ENCODE measurements at regions not wholly inside any gene's neighbourhood (a gene's known extent, or its start where the extent isn't known, plus 50 kb on each side); places are given as distances from the start of the nearest gene placed in this dataset.
"Not testable (repeated sequence)": the region's sequence is repeated elsewhere in the genome, so short reads cannot be mapped to it uniquely, and the experiment has no call there.

DNA sequence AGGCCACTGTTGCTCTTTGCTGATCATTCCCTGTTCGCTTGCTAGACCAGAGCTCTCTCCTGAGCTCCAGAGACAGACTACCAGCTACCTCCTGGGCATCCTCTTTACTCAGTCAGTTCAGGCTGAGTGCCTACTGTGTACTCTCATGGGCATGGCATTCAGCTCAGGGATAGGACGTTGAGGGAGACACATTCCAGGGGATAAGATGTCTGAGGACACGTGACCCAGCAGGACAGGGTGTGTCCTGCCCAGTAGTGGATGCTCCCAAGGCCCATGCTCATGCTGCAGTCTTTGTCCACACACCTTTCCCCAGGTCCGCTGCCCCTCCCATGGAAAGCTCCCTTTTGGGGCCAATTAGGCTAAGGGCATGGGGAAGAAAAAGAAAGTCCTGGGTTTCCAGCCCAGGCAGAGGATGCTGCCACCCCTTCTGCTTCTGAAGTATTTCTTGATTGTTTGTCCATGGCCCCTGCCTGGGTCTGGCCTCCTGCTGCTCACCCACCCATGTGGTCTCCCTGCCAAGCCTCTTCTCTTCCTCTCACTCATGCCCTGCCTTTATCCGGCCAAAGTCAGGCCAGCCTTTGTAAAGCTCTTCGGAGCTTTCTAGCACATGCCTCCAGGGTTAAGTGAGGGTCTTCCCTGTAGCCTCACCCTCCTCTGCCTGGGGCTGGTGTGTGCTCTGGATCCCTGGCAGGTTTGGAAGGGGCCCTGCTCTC lies 60.5 kb upstream of the PITX1 start:
- DNase-seq (ENCODE audit: low read depth in 2 of 2): no peak

- DNase-seq (ENCODE audit: low read depth in 2 of 2): not testable (repeated sequence)
Observed at GRCh38 chr5:135093483-135093882, 59.5 kb upstream of the PITX1 start.

GRCh38 chr5:135092476-135092875 lies 58.4 kb upstream of the PITX1 start:
- no peak for DNase-seq (ENCODE audit: low read depth in 2 of 2)

DNA sequence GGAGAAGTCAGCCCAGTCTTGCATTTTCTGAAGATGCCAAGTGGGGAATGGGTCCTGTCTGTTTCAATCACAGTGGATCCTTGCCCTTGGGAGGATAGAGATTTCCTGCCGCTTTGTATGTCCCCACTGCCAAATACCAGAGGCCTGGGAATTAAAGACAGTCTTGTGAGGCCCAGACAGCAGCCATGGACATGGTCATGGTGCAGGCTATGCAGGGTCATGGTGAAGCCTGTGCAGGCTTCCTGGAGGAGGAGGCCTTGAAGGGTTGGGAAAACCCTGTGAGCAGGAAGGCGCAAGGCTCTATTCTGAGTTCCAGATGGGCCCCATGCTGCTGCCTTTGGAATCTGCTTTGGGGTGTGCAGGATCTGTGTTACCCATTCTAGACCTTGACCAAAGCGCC lies 57.3 kb upstream of the PITX1 start:
- no peak for DNase-seq (ENCODE audit: low read depth in 2 of 2)

- DNase-seq (ENCODE audit: low read depth in 2 of 2): no peak
Observed at GRCh38 chr5:135089912-135090311, 55.9 kb upstream of the PITX1 start.

DNA sequence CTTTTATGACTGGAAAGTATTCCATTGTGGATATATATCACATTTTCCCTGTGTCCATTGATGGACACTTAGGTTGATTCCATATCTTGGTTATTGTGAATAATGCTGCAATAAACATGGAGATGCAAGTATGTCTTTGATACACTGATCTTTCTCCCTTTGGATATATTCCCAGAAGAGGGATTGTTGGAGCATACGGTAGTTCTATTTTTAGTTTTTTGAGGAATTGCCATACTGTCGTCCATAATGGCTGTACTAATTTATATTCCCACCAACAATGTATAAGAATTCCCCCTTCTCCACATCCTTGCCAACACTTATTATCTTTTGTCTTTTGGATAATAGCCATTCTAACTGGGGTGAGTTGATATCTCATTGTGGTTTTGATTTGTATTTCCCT lies 54.9 kb upstream of the PITX1 start:
- no peak for DNase-seq (ENCODE audit: low read depth in 2 of 2)

GRCh38 chr5:135087950-135088349 lies 53.9 kb upstream of the PITX1 start:
- DNase-seq (ENCODE audit: low read depth in 2 of 2): no peak

- no peak for DNase-seq (ENCODE audit: low read depth in 2 of 2)
Observed at GRCh38 chr5:135085936-135086725, 52.1 kb upstream of the PITX1 start.

DNA sequence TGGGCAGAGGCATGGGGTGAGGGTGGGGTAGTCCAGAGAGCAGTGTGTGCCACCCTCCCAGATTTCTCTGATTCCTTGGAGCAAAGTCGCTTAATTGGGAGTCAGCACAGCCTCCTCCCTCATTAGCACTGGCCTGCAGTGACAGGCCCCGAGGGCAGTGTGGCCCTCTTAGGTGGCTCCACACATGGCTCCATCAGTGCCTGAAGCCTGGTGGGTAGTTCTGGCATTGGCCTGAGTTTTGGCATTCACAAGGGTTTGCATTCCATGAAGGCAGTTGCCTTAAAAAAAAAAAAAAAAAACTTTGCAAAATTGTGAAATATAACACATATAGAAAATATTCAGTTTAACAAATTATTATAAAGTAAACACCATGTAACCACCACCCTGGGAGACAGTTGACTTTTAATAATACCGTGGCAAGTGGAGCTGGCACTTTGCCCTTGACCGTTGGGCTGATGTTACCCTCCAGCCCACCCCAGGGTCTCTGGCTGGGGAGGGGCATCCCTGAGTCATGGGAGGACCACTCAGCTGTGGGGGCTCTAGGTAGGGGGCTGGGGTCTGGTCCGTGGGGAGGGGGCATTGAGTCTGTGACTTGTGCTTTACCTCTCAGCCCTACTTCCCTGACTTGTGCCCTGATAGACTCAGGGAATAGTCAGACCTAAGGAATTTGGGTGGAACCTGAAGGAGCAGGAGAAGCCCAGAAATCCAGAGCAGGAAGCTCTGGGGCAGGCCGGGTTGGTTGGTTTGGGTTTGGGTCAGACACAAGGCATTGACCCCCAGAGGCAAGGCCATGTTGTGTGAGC lies 51.3 kb upstream of the PITX1 start:
- DNase-seq (ENCODE audit: low read depth in 2 of 2): no peak

Data from stimulated activated CD4-positive, alpha-beta T cell treated with anti-CD3 and anti-CD28 coated beads, Interleukin-12 subunit alpha, Interleukin-12 subunit beta, amount 100 ng/mL, for 24 hours (primary cell).